ENCODE measurements at regions not wholly inside any gene's neighbourhood (a gene's known extent, or its start where the extent isn't known, plus 50 kb on each side); places are given as distances from the start of the nearest gene placed in this dataset.
"Not testable (repeated sequence)": the region's sequence is repeated elsewhere in the genome, so short reads cannot be mapped to it uniquely, and the experiment has no call there.

GRCh38 chr1:215030581-215030980 is 52.0 kb upstream of the KCNK2 start:
- not testable (repeated sequence) for TF ChIP-seq ELF4, SUZ12, SP1, FOXK2, PKNOX1 (IDR thresholded peaks at IDR 0.05)
